Tibial artery (tissue), 4 donors: ENCODE measurements at regions not wholly inside any gene's neighbourhood (a gene's known extent, or its start where the extent isn't known, plus 50 kb on each side); places are given as distances from the start of the nearest gene placed in this dataset.

ENCODE experiments used
- DNase-seq, 2 donors: peaks; one replicate each; pipeline ENCODE4 v3.0.0-alpha.2; 2019
- H3K27ac ChIP-seq, 2 donors: fragments of 200-600 bp; sonication (generic) in 1 of 2; 1 replicate in 1 of 2; 2 replicates in 1 of 2; pipeline ENCODE4 v1.5.1; 2018 to 2019; ENCODE audit warnings: mild to moderate bottlenecking in 1 of 2
- H3K27me3 ChIP-seq, 2 donors: fragments of 200-600 bp; sonication (generic) in 1 of 2; one replicate each; pipeline versions ENCODE4 v1.5.1 to v1.6.0; 2016 to 2019
- H3K36me3 ChIP-seq, 3 donors: fragments of 200-600 bp; sonication (generic) in 2 of 3; one replicate each; pipeline ENCODE4 v1.5.1; 2016 to 2019; ENCODE audit warnings: mild to moderate bottlenecking in 2 of 3
- H3K4me1 ChIP-seq, 4 donors: fragments of 200-600 bp; sonication (generic) in 2 of 4; 1 replicate in 3 of 4; 2 replicates in 1 of 4; pipeline ENCODE4 v1.5.1; 2016 to 2019
- H3K4me3 ChIP-seq, 2 donors: fragments of 200-600 bp; sonication (generic) in 1 of 2; 1 replicate in 1 of 2; 2 replicates in 1 of 2; pipeline ENCODE4 v1.5.1; 2018 to 2019; ENCODE audit warnings: mild to moderate bottlenecking in 2 of 2
- H3K9me3 ChIP-seq, 3 donors: fragments of 200-600 bp; sonication (generic) in 1 of 3; one replicate each; pipeline ENCODE4 v1.5.1; 2016 to 2019
- intact Hi-C: fragments of 100-400 bp; cut with DNase I; formaldehyde crosslinking; loops from one replicate; pipeline ENCODE4 v1.15.0; 2023; ENCODE audit warnings: low total_unique reads
- TF ChIP-seq, protein P1 (sequence below), 2 experiments: fragments of 200-600 bp in 1 of 2; fragments of 450-650 bp in 1 of 2; IDR thresholded peaks; one replicate each; pipeline ENCODE4 v1.5.1; 2017 to 2019; ENCODE audit warnings: antibody characterized with exemption in 2 of 2, mild to moderate bottlenecking in 1 of 2, moderate library complexity in 1 of 2

GRCh38 chr15:27628486-27628885 lies 470.6 kb downstream of the OCA2 start:
- TF ChIP-seq, protein P1, sequence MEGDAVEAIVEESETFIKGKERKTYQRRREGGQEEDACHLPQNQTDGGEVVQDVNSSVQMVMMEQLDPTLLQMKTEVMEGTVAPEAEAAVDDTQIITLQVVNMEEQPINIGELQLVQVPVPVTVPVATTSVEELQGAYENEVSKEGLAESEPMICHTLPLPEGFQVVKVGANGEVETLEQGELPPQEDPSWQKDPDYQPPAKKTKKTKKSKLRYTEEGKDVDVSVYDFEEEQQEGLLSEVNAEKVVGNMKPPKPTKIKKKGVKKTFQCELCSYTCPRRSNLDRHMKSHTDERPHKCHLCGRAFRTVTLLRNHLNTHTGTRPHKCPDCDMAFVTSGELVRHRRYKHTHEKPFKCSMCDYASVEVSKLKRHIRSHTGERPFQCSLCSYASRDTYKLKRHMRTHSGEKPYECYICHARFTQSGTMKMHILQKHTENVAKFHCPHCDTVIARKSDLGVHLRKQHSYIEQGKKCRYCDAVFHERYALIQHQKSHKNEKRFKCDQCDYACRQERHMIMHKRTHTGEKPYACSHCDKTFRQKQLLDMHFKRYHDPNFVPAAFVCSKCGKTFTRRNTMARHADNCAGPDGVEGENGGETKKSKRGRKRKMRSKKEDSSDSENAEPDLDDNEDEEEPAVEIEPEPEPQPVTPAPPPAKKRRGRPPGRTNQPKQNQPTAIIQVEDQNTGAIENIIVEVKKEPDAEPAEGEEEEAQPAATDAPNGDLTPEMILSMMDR (IDR thresholded peaks at IDR 0.05) = no peak
- Histone ChIP-seq H3K27ac (no peak overlapping the region), H3K4me1 (no peaks in the 10 kb centered on the region), H3K36me3 (no peaks in the 10 kb centered on the region), H3K9me3 (peaks cover 0 to 6% (median 0%) of the 10 kb centered on the region in 3 donors), H3K27me3 (no peaks in the 10 kb centered on the region), H3K4me3 (no peak overlapping the region)
- no peak for DNase-seq
- intact Hi-C loops = no loop called here

- no peak for DNase-seq
- H3K4me1 ChIP-seq = no peaks in the 10 kb centered on the region
- H3K27ac ChIP-seq = no peak overlapping the region
- H3K36me3 ChIP-seq = no peaks in the 10 kb centered on the region
- TF ChIP-seq, protein P1 (IDR thresholded peaks at IDR 0.05) = no peak
- peaks cover 0 to 6% (median 0%) of the 10 kb centered on the region in 3 donors for H3K9me3 ChIP-seq
- H3K4me3 ChIP-seq = no peak overlapping the region
- intact Hi-C loops = no loop called here
- no peaks in the 10 kb centered on the region for H3K27me3 ChIP-seq
Observed at GRCh38 chr15:27627623-27628022, 471.5 kb downstream of the OCA2 start.

- Histone ChIP-seq H3K27me3 (no peaks in the 10 kb centered on the region), H3K4me1 (no peaks in the 10 kb centered on the region), H3K9me3 (peaks cover 0 to 6% (median 0%) of the 10 kb centered on the region in 3 donors), H3K36me3 (no peaks in the 10 kb centered on the region), H3K27ac (no peak overlapping the region), H3K4me3 (no peak overlapping the region)
- intact Hi-C loops = no loop called here
- no peak for DNase-seq
- TF ChIP-seq, protein P1 (IDR thresholded peaks at IDR 0.05) = no peak
Observed at GRCh38 chr15:27623560-27624305, 475.4 kb downstream of the OCA2 start.

DNA sequence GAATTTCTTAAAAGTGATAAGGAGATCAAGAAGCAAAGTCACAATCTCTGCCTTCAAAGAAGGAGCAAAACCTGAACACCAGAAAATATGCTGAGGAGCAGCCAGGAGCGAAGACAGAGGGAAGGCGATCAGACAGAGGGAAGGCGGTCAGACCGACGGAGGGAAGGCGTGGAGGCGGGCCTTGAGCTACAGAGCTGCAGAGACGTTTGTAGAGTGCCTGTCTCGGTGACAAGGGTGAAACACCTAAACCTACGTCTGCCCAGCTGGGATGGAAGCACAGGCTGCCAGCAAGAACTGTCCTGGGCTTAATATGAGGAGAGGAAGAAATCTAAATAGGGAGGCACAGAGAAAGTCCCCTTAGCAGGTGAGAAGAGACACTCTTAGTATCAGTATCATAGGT lies 476.0 kb downstream of the OCA2 start:
- no peak for DNase-seq
- H3K36me3 ChIP-seq = no peaks in the 10 kb centered on the region
- peaks cover 0 to 6% (median 0%) of the 10 kb centered on the region in 3 donors for H3K9me3 ChIP-seq
- intact Hi-C loops = no loop called here
- TF ChIP-seq, protein P1 (IDR thresholded peaks at IDR 0.05) = no peak
- no peaks in the 10 kb centered on the region for H3K27me3 ChIP-seq
- no peaks in the 10 kb centered on the region for H3K4me1 ChIP-seq
- no peak overlapping the region for H3K27ac ChIP-seq
- H3K4me3 ChIP-seq = no peak overlapping the region

GRCh38 chr15:27622371-27622770 lies 476.7 kb downstream of the OCA2 start:
- intact Hi-C loops = no loop called here
- Histone ChIP-seq H3K36me3 (no peaks in the 10 kb centered on the region), H3K27ac (no peak overlapping the region), H3K4me1 (no peaks in the 10 kb centered on the region), H3K9me3 (peaks cover 0 to 6% (median 0%) of the 10 kb centered on the region in 3 donors), H3K27me3 (no peaks in the 10 kb centered on the region), H3K4me3 (no peak overlapping the region)
- DNase-seq = no peak
- TF ChIP-seq, protein P1 (IDR thresholded peaks at IDR 0.05) = no peak
